GM21381 (cell line): ENCODE measurements at regions not wholly inside any gene's neighbourhood (a gene's known extent, or its start where the extent isn't known, plus 50 kb on each side); places are given as distances from the start of the nearest gene placed in this dataset.

Source experiments
- ATAC-seq: cut with Tn5 transposase; IDR thresholded peaks from one replicate; pipeline ENCODE4 v1.9.1; 2021; ENCODE audit warnings: mild to moderate bottlenecking, moderate library complexity; ENCODE audit not compliant: unreplicated experiment

GRCh38 chr15:81987628-81988027, 58.2 kb downstream of the MEX3B start:
- no peak for ATAC-seq

- ATAC-seq: no peak
Observed at GRCh38 chr15:81983497-81983896, 62.3 kb downstream of the MEX3B start.

- no peak for ATAC-seq
Observed at GRCh38 chr15:81982808-81983207, 63.0 kb downstream of the MEX3B start.

- no peak for ATAC-seq
Observed at GRCh38 chr15:81981908-81982307, 63.9 kb downstream of the MEX3B start.

- no peak for ATAC-seq
Observed at GRCh38 chr15:81977464-81977863, 68.4 kb downstream of the MEX3B start.

GRCh38 chr15:81968691-81969090, 77.1 kb downstream of the MEX3B start:
- no peak for ATAC-seq

- ATAC-seq: no peak
Observed at GRCh38 chr15:81966631-81967030, 79.2 kb downstream of the MEX3B start.

- no peak for ATAC-seq
Observed at GRCh38 chr15:81962482-81962881, 83.3 kb downstream of the MEX3B start.

- ATAC-seq: no peak
Observed at GRCh38 chr15:81959196-81959595, 86.6 kb downstream of the MEX3B start.

- no peak for ATAC-seq
Observed at GRCh38 chr15:81957698-81958097, 88.1 kb downstream of the MEX3B start.

- no peak for ATAC-seq
Observed at GRCh38 chr15:81955382-81956062, 90.3 kb downstream of the MEX3B start.

GRCh38 chr15:81954158-81954783, 91.5 kb downstream of the MEX3B start:
- no peak for ATAC-seq

GRCh38 chr15:81950841-81951414, 94.9 kb downstream of the MEX3B start:
- no peak for ATAC-seq

- no peak for ATAC-seq
Observed at GRCh38 chr15:81948751-81949150, 97.1 kb downstream of the MEX3B start.

GRCh38 chr15:81948222-81948621, 97.6 kb downstream of the MEX3B start:
- ATAC-seq: no peak

GRCh38 chr15:81947548-81947947, 98.3 kb downstream of the MEX3B start:
- ATAC-seq: no peak

GRCh38 chr15:81945014-81945615, 100.7 kb downstream of the MEX3B start:
- ATAC-seq: no peak

- no peak for ATAC-seq
Observed at GRCh38 chr15:81942655-81943195, 103.1 kb downstream of the MEX3B start.

GRCh38 chr15:81942157-81942556, 103.7 kb downstream of the MEX3B start:
- no peak for ATAC-seq

GRCh38 chr15:81941479-81941878, 104.3 kb downstream of the MEX3B start:
- no peak for ATAC-seq
